HG03280 (cell line): ENCODE measurements at regions not wholly inside any gene's neighbourhood (a gene's known extent, or its start where the extent isn't known, plus 50 kb on each side); places are given as distances from the start of the nearest gene placed in this dataset.

Experiments used
- ATAC-seq: cut with Tn5 transposase; IDR thresholded peaks from one replicate; pipeline ENCODE4 v1.9.1; 2021; ENCODE audit warnings: mild to moderate bottlenecking, moderate library complexity; ENCODE audit not compliant: unreplicated experiment

DNA sequence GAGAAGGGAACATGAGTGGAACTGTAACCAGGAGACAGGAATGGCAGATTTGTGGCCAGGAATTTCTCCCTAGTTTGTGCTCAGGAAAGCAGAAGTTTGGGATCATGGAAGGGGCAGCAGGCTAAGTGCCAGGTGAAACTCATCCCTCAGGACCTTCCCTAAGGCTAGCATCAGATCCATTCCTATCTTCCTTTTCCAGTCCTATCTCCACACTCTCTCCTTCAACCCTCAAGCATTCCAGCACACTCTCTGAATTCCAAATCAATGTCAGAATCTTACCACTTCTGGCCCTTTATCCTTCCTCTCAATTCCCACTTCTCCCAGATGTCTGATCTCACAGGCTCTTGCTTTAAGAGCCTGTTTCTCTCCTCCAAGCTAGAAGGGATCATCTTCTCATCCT lies 53.2 kb upstream of the GRIA1 start:
- no peak for ATAC-seq

DNA sequence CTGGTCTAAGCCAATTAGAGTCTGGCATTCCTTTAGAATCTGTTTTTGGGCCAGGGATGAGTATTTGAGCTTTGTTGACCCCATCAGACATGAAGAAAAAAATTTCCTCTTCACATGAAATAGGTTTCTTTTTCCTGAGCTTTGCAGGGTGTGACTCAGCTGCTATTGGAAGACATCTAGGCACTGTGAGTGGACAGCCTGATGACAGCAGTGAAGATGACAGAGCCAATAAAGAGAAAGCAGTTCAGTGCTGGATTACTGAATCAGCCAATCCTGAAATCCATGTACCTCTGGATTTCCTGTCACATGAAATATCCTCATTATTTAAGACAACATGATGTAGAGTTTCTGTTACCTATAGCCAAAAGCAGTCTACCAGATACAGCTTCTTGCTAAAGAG lies 51.3 kb upstream of the GRIA1 start:
- ATAC-seq = no peak
